NB4 (cell line): ENCODE measurements at regions not wholly inside any gene's neighbourhood (a gene's known extent, or its start where the extent isn't known, plus 50 kb on each side); places are given as distances from the start of the nearest gene placed in this dataset.
A peak's percentile ranks its signal among the peaks of the same experiment; 100 is the strongest.

Experiments used
- DNase-seq: peaks from one replicate; pipeline ENCODE4 v3.0.0; 2010; ENCODE audit warnings: low read depth
- H3K4me3 ChIP-seq: one replicate; pipeline ENCODE4 v1.5.1; 2011; ENCODE audit warnings: mild to moderate bottlenecking, low read depth, low read length, moderate library complexity
- CTCF ChIP-seq: IDR thresholded peaks from one replicate; pipeline ENCODE4 v1.5.1; 2012; ENCODE audit warnings: low read depth, low read length
- MAX ChIP-seq: IDR thresholded peaks from 2 replicates; pipeline ENCODE4 v1.6.1; 2011; ENCODE audit warnings: low read depth, low read length
- MYC ChIP-seq: IDR thresholded peaks from 2 replicates; pipeline ENCODE4 v1.6.1; 2011; ENCODE audit warnings: low read depth, low read length
- POLR2A ChIP-seq: IDR thresholded peaks from 2 replicates; pipeline ENCODE4 v1.6.1; 2011; ENCODE audit warnings: mild to moderate bottlenecking; ENCODE audit not compliant: insufficient read length; ENCODE audit errors: extremely low read depth

GRCh38 chr1:208421486-208421885 lies 177.3 kb upstream of the PLXNA2 start:
- H3K4me3 ChIP-seq: no peak overlapping the region
- DNase-seq: no peak
- TF ChIP-seq POLR2A (no peak), CTCF (no peak), MYC (no peak), MAX (no peak)

GRCh38 chr1:208423526-208423925 lies 179.3 kb upstream of the PLXNA2 start:
- TF ChIP-seq MAX (no peak), POLR2A (no peak), CTCF (no peak), MYC (no peak)
- DNase-seq: peak; percentile 5
- H3K4me3 ChIP-seq: no peak overlapping the region

- TF ChIP-seq MAX (no peak), MYC (no peak), CTCF (no peak), POLR2A (no peak)
- DNase-seq: no peak
- H3K4me3 ChIP-seq: no peak overlapping the region
Measured at GRCh38 chr1:208425096-208425495, 180.9 kb upstream of the PLXNA2 start.

- TF ChIP-seq CTCF (no peak), POLR2A (no peak), MYC (no peak), MAX (no peak)
- DNase-seq: no peak
- no peak overlapping the region for H3K4me3 ChIP-seq
Measured at GRCh38 chr1:208430220-208430619, 186.0 kb upstream of the PLXNA2 start.

GRCh38 chr1:208431721-208432120 lies 187.5 kb upstream of the PLXNA2 start:
- no peak for DNase-seq
- no peak for TF ChIP-seq MAX
- TF ChIP-seq MYC: no peak
- TF ChIP-seq CTCF: no peak
- no peak for TF ChIP-seq POLR2A
- H3K4me3 ChIP-seq: no peak overlapping the region

GRCh38 chr1:208432346-208432745 lies 188.2 kb upstream of the PLXNA2 start:
- no peak overlapping the region for H3K4me3 ChIP-seq
- no peak for DNase-seq
- TF ChIP-seq MAX: no peak
- no peak for TF ChIP-seq CTCF
- no peak for TF ChIP-seq MYC
- TF ChIP-seq POLR2A: no peak
